Progenitor cell of endocrine pancreas (in vitro differentiated cells): ENCODE measurements at regions not wholly inside any gene's neighbourhood (a gene's known extent, or its start where the extent isn't known, plus 50 kb on each side); places are given as distances from the start of the nearest gene placed in this dataset.

ENCODE experiments used
- DNase-seq: peaks from one replicate; pipeline ENCODE4 v3.0.0; 2021; ENCODE audit warnings: low spot score; ENCODE audit not compliant: unreplicated experiment
- H3K27ac Mint-ChIP-seq: 2 replicates; pipeline ENCODE4 v1.8.0; 2021; ENCODE audit warnings: mild to moderate bottlenecking, moderate library complexity, mixed read lengths
- H3K27me3 Mint-ChIP-seq: 2 replicates; pipeline ENCODE4 v1.8.0; 2021; ENCODE audit warnings: mixed read lengths
- H3K36me3 Mint-ChIP-seq: 2 replicates; pipeline ENCODE4 v1.8.0; 2022; ENCODE audit warnings: mixed read lengths; ENCODE audit not compliant: insufficient read depth
- H3K4me1 Mint-ChIP-seq: 2 replicates; pipeline ENCODE4 v1.8.0; 2021; ENCODE audit warnings: low read depth, mixed read lengths
- H3K4me3 Mint-ChIP-seq: 2 replicates; pipeline ENCODE4 v1.8.0; 2021; ENCODE audit warnings: low read depth, mild to moderate bottlenecking, moderate library complexity, mixed read lengths
- H3K9me3 Mint-ChIP-seq: 2 replicates; pipeline ENCODE4 v1.8.0; 2021; ENCODE audit warnings: low read depth, mixed read lengths
- TF ChIP-seq, protein P1 (sequence below): fragments of 200-600 bp; sonication (generic); IDR thresholded peaks from one replicate; pipeline ENCODE4 v1.5.0; 2021; ENCODE audit warnings: antibody characterized with exemption, mild to moderate bottlenecking; ENCODE audit not compliant: unreplicated experiment

GRCh38 chr4:6523251-6523650, 50.8 kb upstream of the PPP2R2C start:
- H3K36me3 Mint-ChIP-seq, result no peaks in the 10 kb centered on the region
- no peak overlapping the region for H3K4me3 Mint-ChIP-seq
- peaks cover 6% of the 10 kb centered on the region for H3K27me3 Mint-ChIP-seq
- H3K4me1 Mint-ChIP-seq, result no peaks in the 10 kb centered on the region
- H3K27ac Mint-ChIP-seq, result no peak overlapping the region
- no peak for DNase-seq
- H3K9me3 Mint-ChIP-seq, result no peaks in the 10 kb centered on the region
- TF ChIP-seq, protein P1, sequence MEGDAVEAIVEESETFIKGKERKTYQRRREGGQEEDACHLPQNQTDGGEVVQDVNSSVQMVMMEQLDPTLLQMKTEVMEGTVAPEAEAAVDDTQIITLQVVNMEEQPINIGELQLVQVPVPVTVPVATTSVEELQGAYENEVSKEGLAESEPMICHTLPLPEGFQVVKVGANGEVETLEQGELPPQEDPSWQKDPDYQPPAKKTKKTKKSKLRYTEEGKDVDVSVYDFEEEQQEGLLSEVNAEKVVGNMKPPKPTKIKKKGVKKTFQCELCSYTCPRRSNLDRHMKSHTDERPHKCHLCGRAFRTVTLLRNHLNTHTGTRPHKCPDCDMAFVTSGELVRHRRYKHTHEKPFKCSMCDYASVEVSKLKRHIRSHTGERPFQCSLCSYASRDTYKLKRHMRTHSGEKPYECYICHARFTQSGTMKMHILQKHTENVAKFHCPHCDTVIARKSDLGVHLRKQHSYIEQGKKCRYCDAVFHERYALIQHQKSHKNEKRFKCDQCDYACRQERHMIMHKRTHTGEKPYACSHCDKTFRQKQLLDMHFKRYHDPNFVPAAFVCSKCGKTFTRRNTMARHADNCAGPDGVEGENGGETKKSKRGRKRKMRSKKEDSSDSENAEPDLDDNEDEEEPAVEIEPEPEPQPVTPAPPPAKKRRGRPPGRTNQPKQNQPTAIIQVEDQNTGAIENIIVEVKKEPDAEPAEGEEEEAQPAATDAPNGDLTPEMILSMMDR, result no peak

DNA sequence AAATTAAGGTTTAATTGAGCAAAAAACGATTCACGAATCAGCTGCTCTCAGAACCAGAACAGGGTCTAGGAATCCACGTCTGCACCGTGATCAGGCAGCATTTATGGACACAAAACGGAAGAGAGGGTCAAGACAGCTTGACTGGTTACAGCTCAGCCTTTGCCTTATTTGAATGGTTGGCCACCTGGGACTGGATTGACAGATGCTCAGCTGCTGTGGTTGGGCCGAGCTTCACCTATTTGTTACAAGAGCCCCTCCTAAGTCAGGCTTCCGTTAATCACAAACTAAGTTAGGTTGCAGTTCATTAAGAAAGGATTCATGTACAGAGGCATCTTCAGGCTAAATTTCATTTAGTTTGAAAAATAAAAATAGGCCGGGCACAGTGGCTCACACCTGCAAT, 50.6 kb upstream of the MAN2B2 start:
- H3K9me3 Mint-ChIP-seq, result no peaks in the 10 kb centered on the region
- no peak overlapping the region for H3K4me3 Mint-ChIP-seq
- TF ChIP-seq, protein P1, result no peak
- peak overlapping the region; percentile 19 for H3K27ac Mint-ChIP-seq
- no peak for DNase-seq
- peaks cover 6% of the 10 kb centered on the region for H3K27me3 Mint-ChIP-seq
- H3K36me3 Mint-ChIP-seq, result no peaks in the 10 kb centered on the region
- no peaks in the 10 kb centered on the region for H3K4me1 Mint-ChIP-seq
